Endothelial cell (in vitro differentiated cells): ENCODE measurements at regions not wholly inside any gene's neighbourhood (a gene's known extent, or its start where the extent isn't known, plus 50 kb on each side); places are given as distances from the start of the nearest gene placed in this dataset.

Experiments used
- DNase-seq: peaks from one replicate; pipeline ENCODE4 v3.0.0; 2021; ENCODE audit warnings: low spot score
- H3K27ac Mint-ChIP-seq: one replicate; pipeline ENCODE4 v1.8.0; 2021; ENCODE audit warnings: mixed read lengths, inconsistent platforms; ENCODE audit not compliant: unreplicated experiment
- H3K27me3 Mint-ChIP-seq: one replicate; pipeline ENCODE4 v1.8.0; 2021; ENCODE audit warnings: mild to moderate bottlenecking, moderate library complexity, mixed read lengths, inconsistent platforms; ENCODE audit not compliant: unreplicated experiment
- H3K36me3 Mint-ChIP-seq: one replicate; pipeline ENCODE4 v1.8.0; 2021; ENCODE audit warnings: mild to moderate bottlenecking, low read depth, mixed read lengths, inconsistent platforms; ENCODE audit not compliant: unreplicated experiment
- H3K4me1 Mint-ChIP-seq: one replicate; pipeline ENCODE4 v1.8.0; 2021; ENCODE audit warnings: mild to moderate bottlenecking, mixed read lengths, inconsistent platforms; ENCODE audit not compliant: unreplicated experiment
- H3K4me3 Mint-ChIP-seq: one replicate; pipeline ENCODE4 v1.8.0; 2021; ENCODE audit warnings: mild to moderate bottlenecking, mixed read lengths, inconsistent platforms; ENCODE audit not compliant: unreplicated experiment
- H3K9me3 Mint-ChIP-seq: one replicate; pipeline ENCODE4 v1.8.0; 2021; ENCODE audit warnings: mixed read lengths, inconsistent platforms; ENCODE audit not compliant: unreplicated experiment
- CTCF ChIP-seq: fragments of 200-600 bp; sonication (generic); IDR thresholded peaks from one replicate; pipeline ENCODE4 v1.5.0; 2021; ENCODE audit warnings: antibody characterized with exemption; ENCODE audit not compliant: unreplicated experiment

GRCh38 chr3:177977381-177978158 is 558.7 kb upstream of the KCNMB2 start:
- Mint-ChIP-seq H3K27ac (no peak overlapping the region), H3K27me3 (no peaks in the 10 kb centered on the region), H3K9me3 (no peaks in the 10 kb centered on the region), H3K4me1 (no peaks in the 10 kb centered on the region), H3K4me3 (no peak overlapping the region), H3K36me3 (no peaks in the 10 kb centered on the region)
- DNase-seq, result no peak
- no peak for TF ChIP-seq CTCF

DNA sequence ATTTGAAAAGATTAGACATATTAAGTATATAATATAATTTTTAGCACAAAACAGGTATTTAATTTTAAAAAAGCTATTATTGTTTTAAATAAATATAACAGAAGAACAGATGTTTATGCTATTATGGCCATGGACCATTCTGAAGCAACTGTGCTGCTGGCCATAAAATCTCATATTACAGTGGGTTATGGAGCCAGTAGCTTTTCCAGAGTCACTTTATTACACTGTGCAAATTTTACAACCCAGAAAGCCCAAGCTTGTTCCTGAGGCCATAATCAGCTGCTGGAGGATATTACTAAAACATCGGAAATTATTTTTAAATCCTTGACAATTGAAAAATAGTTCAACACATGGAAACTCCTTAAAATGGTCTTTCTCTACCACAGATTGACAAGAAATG is 557.3 kb upstream of the KCNMB2 start:
- H3K4me3 Mint-ChIP-seq, result no peak overlapping the region

DNA sequence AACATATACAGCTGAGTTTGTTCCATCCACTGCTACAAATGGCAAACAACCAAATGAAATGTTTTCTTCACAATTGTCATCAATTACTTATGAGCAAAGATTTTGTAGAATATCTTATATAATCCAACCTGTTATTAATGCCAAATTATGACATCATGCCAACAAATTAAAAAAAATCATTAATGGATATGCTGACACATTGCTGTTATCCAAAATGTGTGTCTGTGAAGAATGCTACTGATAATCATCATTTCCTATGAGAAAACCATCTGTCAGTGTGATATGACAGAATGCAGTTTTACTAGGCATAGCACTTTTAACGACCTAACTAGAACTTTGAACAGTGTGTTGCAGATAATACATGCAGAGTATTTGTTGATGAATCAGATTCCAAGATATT is 556.5 kb upstream of the KCNMB2 start:
- Mint-ChIP-seq H3K4me1 (no peaks in the 10 kb centered on the region), H3K9me3 (no peaks in the 10 kb centered on the region), H3K36me3 (no peaks in the 10 kb centered on the region), H3K27ac (no peak overlapping the region), H3K27me3 (no peaks in the 10 kb centered on the region), H3K4me3 (no peak overlapping the region)
- DNase-seq, result no peak
- no peak for TF ChIP-seq CTCF

More for the DNA sequence above, 557.3 kb upstream of the KCNMB2 start:
- no peak for TF ChIP-seq CTCF
- Mint-ChIP-seq H3K4me1 (no peaks in the 10 kb centered on the region), H3K27me3 (no peaks in the 10 kb centered on the region), H3K36me3 (no peaks in the 10 kb centered on the region), H3K9me3 (no peaks in the 10 kb centered on the region), H3K27ac (no peak overlapping the region)
- DNase-seq, result no peak

DNA sequence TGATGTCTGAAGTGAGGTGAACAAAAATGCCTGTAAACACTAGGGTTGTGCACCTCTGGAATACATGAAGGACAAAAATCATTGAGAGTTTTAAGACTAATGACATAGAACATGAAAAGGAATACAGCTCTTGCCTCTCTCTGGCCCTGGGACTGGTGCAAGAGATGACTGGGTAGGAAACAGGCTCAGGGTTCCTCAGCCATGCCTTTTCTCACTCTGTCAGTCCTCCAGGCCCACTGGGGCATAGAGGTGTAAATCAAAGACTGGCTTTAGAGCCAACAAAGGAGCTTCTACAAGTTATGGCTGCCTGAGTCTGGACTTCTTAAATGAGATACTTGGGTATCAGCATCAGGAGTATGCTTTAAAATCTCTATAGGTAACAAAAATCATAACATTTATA is 554.7 kb upstream of the KCNMB2 start:
- no peaks in the 10 kb centered on the region for H3K27me3 Mint-ChIP-seq
- H3K36me3 Mint-ChIP-seq, result no peaks in the 10 kb centered on the region
- H3K4me3 Mint-ChIP-seq, result no peak overlapping the region
- no peak for DNase-seq
- no peak overlapping the region for H3K27ac Mint-ChIP-seq
- H3K4me1 Mint-ChIP-seq, result no peaks in the 10 kb centered on the region
- H3K9me3 Mint-ChIP-seq, result no peaks in the 10 kb centered on the region
- TF ChIP-seq CTCF, result no peak

DNA sequence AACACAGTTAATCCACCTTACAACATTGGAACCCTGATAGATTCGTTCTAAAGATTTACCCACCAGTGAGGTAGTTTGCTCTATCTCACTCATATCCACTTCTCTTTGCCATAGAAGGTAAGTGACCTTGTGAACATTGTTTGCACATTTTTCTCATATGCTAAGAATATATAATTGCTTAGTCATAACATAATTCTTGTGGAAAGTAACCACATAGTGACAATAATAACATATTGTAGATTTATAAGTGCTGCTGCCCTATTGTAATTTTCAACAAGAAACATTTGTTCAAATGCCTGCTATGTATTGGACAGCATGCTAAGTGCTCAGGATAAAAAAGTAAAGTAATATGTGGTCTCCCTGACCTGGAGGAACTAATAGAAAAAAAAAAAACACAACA is 554.2 kb upstream of the KCNMB2 start:
- Mint-ChIP-seq H3K4me1 (no peaks in the 10 kb centered on the region), H3K27ac (no peak overlapping the region), H3K27me3 (no peaks in the 10 kb centered on the region), H3K36me3 (no peaks in the 10 kb centered on the region), H3K4me3 (no peak overlapping the region), H3K9me3 (no peaks in the 10 kb centered on the region)
- DNase-seq, result no peak
- no peak for TF ChIP-seq CTCF
